Iris pigment epithelial cell (primary cell): ENCODE measurements at regions not wholly inside any gene's neighbourhood (a gene's known extent, or its start where the extent isn't known, plus 50 kb on each side); places are given as distances from the start of the nearest gene placed in this dataset.
A peak's percentile ranks its signal among the peaks of the same experiment; 100 is the strongest.
"Not testable (repeated sequence)": the region's sequence is repeated elsewhere in the genome, so short reads cannot be mapped to it uniquely, and the experiment has no call there.

Source experiments
- DNase-seq: peaks from one replicate; pipeline ENCODE4 v3.0.0-alpha.2; 2011; ENCODE audit warnings: low read depth

- no peak for DNase-seq
Observed at GRCh38 chr3:106317141-106318055, 448.6 kb upstream of the CBLB start.

- not testable (repeated sequence) for DNase-seq
Observed at GRCh38 chr3:106321438-106321837, 452.6 kb upstream of the CBLB start.

GRCh38 chr3:106323586-106323985 is 454.8 kb upstream of the CBLB start:
- no peak for DNase-seq

- DNase-seq = no peak
Observed at GRCh38 chr3:106326941-106327695, 458.3 kb upstream of the CBLB start.

- DNase-seq = no peak
Observed at GRCh38 chr3:106327696-106328025, 458.8 kb upstream of the CBLB start.

GRCh38 chr3:106328224-106328623 is 459.4 kb upstream of the CBLB start:
- DNase-seq = no peak

- no peak for DNase-seq
Observed at GRCh38 chr3:106329521-106329920, 460.7 kb upstream of the CBLB start.

- DNase-seq = no peak
Observed at GRCh38 chr3:106331636-106332035, 462.8 kb upstream of the CBLB start.

- no peak for DNase-seq
Observed at GRCh38 chr3:106332129-106332528, 463.3 kb upstream of the CBLB start.

- peak; percentile 34 for DNase-seq
Observed at GRCh38 chr3:106332884-106333283, 464.1 kb upstream of the CBLB start.

GRCh38 chr3:106333911-106334618 is 465.3 kb upstream of the CBLB start:
- DNase-seq = peak; percentile 93

GRCh38 chr3:106336619-106337018 is 467.8 kb upstream of the CBLB start:
- no peak for DNase-seq

GRCh38 chr3:106337116-106337515 is 468.3 kb upstream of the CBLB start:
- no peak for DNase-seq

GRCh38 chr3:106338582-106339214 is 469.9 kb upstream of the CBLB start:
- DNase-seq = no peak

- no peak for DNase-seq
Observed at GRCh38 chr3:106339551-106339950, 470.7 kb upstream of the CBLB start.

GRCh38 chr3:106341087-106341486 is 472.3 kb upstream of the CBLB start:
- DNase-seq = no peak

- no peak for DNase-seq
Observed at GRCh38 chr3:106341586-106342162, 472.9 kb upstream of the CBLB start.

GRCh38 chr3:106342386-106342785 is 473.6 kb upstream of the CBLB start:
- DNase-seq = no peak

- no peak for DNase-seq
Observed at GRCh38 chr3:106343811-106344210, 475.0 kb upstream of the CBLB start.

GRCh38 chr3:106345353-106346027 is 476.7 kb upstream of the CBLB start:
- DNase-seq = peak; percentile 99

- DNase-seq = no peak
Observed at GRCh38 chr3:106347350-106347749, 478.5 kb upstream of the CBLB start.
